GM12891 (cell line): ENCODE measurements at regions not wholly inside any gene's neighbourhood (a gene's known extent, or its start where the extent isn't known, plus 50 kb on each side); places are given as distances from the start of the nearest gene placed in this dataset.
"Not testable (repeated sequence)": the region's sequence is repeated elsewhere in the genome, so short reads cannot be mapped to it uniquely, and the experiment has no call there.

Source experiments
- DNase-seq: peaks from one replicate; pipeline ENCODE4 v3.0.0; 2011; ENCODE audit warnings: low spot score; ENCODE audit not compliant: insufficient read length
- FAIRE-seq: peaks from 2 replicates; lab custom pipeline; 2011; peaks lifted over from hg19 to GRCh38; lab: Jason Lieb, UNC
- PAX5 ChIP-seq: IDR thresholded peaks from 2 replicates; pipeline ENCODE4 v1.6.1; 2011; ENCODE audit warnings: low read length, moderate library complexity, mild to moderate bottlenecking; ENCODE audit not compliant: insufficient read depth, severe bottlenecking
- POLR2A ChIP-seq: IDR thresholded peaks from 2 replicates; pipeline ENCODE4 v1.6.1; 2011; ENCODE audit warnings: low read depth, low read length, control low read depth
- POLR2AphosphoS5 ChIP-seq: IDR thresholded peaks from 2 replicates; pipeline ENCODE4 v1.6.1; 2011; ENCODE audit warnings: low read depth, low read length, control low read depth
- POU2F2 ChIP-seq: IDR thresholded peaks from 2 replicates; pipeline ENCODE4 v1.6.1; 2011; ENCODE audit warnings: low read depth, mild to moderate bottlenecking, control low read depth, low read length, moderate library complexity
- SPI1 ChIP-seq: IDR thresholded peaks from 2 replicates; pipeline ENCODE4 v1.6.1; 2011; ENCODE audit warnings: low read depth, low read length, control low read depth
- TAF1 ChIP-seq: IDR thresholded peaks from 2 replicates; pipeline ENCODE4 v1.6.1; 2011; ENCODE audit warnings: low read depth, low read length, control low read depth

- no peak for DNase-seq
- 0 out of 2 replicates have a peak, but pooled peaks have one; percentile 23 for TF ChIP-seq POU2F2
- TF ChIP-seq POLR2A, result no peak
- no peak for FAIRE-seq
Measured at GRCh38 chr6:6760002-6760401, 171.5 kb downstream of the LY86 start.

GRCh38 chr6:6762566-6762965 is 174.0 kb downstream of the LY86 start:
- not testable (repeated sequence) for FAIRE-seq

GRCh38 chr6:6764764-6765434 is 176.4 kb downstream of the LY86 start:
- DNase-seq (no peak), FAIRE-seq (no peak)
- TF ChIP-seq TAF1 (no peak), PAX5 (no peak), POLR2A (no peak), SPI1 (no peak), POLR2AphosphoS5 (no peak), POU2F2 (no peak)

More at GRCh38 chr6:6762566-6762965, 174.0 kb downstream of the LY86 start:
- not testable (repeated sequence) for DNase-seq

GRCh38 chr6:6766230-6766905 is 177.8 kb downstream of the LY86 start:
- no peak for TF ChIP-seq POLR2A
- DNase-seq (no peak), FAIRE-seq (no peak)

DNA sequence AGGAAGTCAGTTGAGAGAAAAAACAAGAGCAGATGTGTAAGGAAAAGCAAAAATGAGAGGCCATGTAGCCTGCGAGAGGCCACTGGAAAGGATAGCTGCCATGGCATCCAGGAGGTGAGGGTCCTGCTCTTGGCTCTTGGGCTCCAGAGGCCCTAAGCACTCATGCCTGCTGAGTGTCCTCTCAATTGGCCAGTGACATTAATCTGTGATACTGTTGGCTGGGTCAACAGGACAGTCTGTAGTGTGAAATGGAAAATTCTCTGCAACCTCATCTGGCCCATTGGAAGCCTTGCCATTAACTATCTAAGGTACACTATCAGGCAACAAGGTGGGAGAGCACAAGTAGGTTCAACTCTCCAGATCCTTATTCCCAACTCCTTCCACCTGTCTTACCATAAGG is 180.9 kb downstream of the LY86 start:
- TF ChIP-seq PAX5 (no peak), POLR2AphosphoS5 (no peak)
- DNase-seq (no peak), FAIRE-seq (no peak)

GRCh38 chr6:6771224-6771945 is 182.9 kb downstream of the LY86 start:
- no peak for DNase-seq
- TF ChIP-seq POLR2A (no peak), PAX5 (no peak), SPI1 (no peak), POLR2AphosphoS5 (no peak), TAF1 (no peak), POU2F2 (no peak)
- no peak for FAIRE-seq

GRCh38 chr6:6771964-6772363 is 183.4 kb downstream of the LY86 start:
- no peak for DNase-seq
- no peak for TF ChIP-seq PAX5
- no peak for TF ChIP-seq POU2F2
- TF ChIP-seq SPI1, result no peak
- no peak for TF ChIP-seq TAF1
- no peak for TF ChIP-seq POLR2AphosphoS5
- TF ChIP-seq POLR2A, result no peak
- no peak for FAIRE-seq

- DNase-seq (no peak), FAIRE-seq (no peak)
- no peak for TF ChIP-seq POU2F2
- no peak for TF ChIP-seq TAF1
- TF ChIP-seq SPI1, result no peak
- no peak for TF ChIP-seq PAX5
- no peak for TF ChIP-seq POLR2A
- TF ChIP-seq POLR2AphosphoS5, result no peak
Measured at GRCh38 chr6:6772751-6773150, 184.2 kb downstream of the LY86 start.

GRCh38 chr6:6775074-6775473 is 186.6 kb downstream of the LY86 start:
- TF ChIP-seq PAX5 (no peak), SPI1 (no peak), POLR2A (no peak), POU2F2 (no peak), POLR2AphosphoS5 (no peak)
- DNase-seq (no peak), FAIRE-seq (no peak)

GRCh38 chr6:6780231-6780630 is 191.7 kb downstream of the LY86 start:
- no peak for TF ChIP-seq POLR2AphosphoS5
- TF ChIP-seq POU2F2, result no peak
- no peak for TF ChIP-seq POLR2A
- TF ChIP-seq TAF1, result no peak
- TF ChIP-seq PAX5, result no peak
- TF ChIP-seq SPI1, result no peak
- FAIRE-seq (no peak), DNase-seq (no peak)
